ENCODE measurements at regions not wholly inside any gene's neighbourhood (a gene's known extent, or its start where the extent isn't known, plus 50 kb on each side); places are given as distances from the start of the nearest gene placed in this dataset.
"Not testable (repeated sequence)": the region's sequence is repeated elsewhere in the genome, so short reads cannot be mapped to it uniquely, and the experiment has no call there.

- Mint-ChIP-seq H3K27ac (no peak overlapping the region), H3K4me1 (peaks cover 0 to 2% of the 10 kb centered on the region in 2 donors), H3K27me3 (ENCODE audit: low read depth in 3 of 3) (peaks cover 2 to 6% (median 3%) of the 10 kb centered on the region in 3 donors), H3K9me3 (no peaks in the 10 kb centered on the region), H3K4me3 (no peak overlapping the region), H3K36me3 (no peaks in the 10 kb centered on the region)
- no peak for DNase-seq
These were observed 456.6 kb downstream of the PREX1 start for GRCh38 chr20:48371211-48371610.

DNA sequence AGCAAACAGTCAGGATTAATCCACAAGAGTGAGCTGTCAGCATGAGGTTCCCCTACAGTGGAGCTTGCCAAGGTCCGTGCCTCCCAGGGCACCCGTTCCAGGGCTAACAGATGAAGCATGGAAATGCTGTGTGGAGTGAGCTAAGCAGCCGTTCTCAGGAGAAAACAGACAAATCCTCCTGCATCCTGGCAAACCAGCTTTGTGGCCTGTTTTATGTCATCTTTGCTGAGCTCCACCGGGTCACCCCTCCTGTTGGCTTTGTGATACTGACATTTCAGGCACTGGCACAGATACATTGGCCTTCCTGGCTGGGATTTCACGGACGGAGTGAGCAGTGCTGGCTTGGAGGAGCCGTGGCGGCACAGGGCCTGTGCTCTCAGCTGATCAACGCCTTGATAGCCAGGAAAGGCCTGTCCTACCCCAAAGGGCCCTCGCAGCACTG is 459.2 kb downstream of the PREX1 start:
- H3K27ac Mint-ChIP-seq; DNase-seq; H3K36me3 Mint-ChIP-seq; H3K4me1 Mint-ChIP-seq; H3K4me3 Mint-ChIP-seq; H3K9me3 Mint-ChIP-seq; H3K27me3 Mint-ChIP-seq (ENCODE audit: low read depth in 3 of 3): not testable (repeated sequence)

DNA sequence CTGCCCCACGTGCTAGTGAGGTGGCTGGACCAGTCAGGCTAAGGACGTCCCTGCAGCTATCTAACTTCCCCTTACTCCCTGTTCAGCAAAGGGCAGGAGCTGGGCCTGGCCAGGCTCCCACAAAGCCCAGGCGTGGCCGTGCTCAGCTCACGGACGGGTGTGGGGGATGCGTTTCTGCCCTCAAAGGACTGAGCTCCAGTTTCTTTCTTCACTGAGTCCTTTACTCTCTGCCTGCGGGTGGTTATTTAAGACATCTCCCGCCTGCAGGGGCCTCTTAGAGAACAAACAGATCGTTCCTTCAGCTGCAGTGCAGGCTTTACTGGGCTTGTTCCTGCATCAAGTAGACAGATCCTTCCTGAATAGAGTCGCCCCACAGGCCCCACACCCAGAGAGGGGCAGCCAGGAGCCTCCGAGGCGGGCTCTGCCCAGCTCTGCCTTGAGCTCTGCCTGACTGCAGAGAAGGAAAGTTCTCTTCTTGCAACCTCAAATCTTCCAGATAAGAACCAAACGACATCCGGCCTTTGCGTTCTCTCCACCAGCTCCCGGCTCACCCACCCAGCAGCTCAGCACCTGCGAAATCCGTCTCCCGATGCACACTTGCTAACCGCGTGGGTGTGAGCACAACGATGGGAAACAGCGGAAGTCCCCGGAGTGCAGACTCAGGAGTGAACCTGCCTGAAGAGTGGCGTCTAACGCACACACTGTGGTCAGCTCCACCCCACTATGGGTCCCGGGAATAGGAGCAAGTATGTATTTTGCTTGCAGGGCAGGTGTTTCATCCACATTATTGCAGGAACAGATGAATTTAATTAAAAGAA is 460.0 kb downstream of the PREX1 start:
- DNase-seq; H3K4me1 Mint-ChIP-seq; H3K27ac Mint-ChIP-seq; H3K4me3 Mint-ChIP-seq; H3K36me3 Mint-ChIP-seq; H3K9me3 Mint-ChIP-seq; H3K27me3 Mint-ChIP-seq (ENCODE audit: low read depth in 3 of 3): not testable (repeated sequence)

DNA sequence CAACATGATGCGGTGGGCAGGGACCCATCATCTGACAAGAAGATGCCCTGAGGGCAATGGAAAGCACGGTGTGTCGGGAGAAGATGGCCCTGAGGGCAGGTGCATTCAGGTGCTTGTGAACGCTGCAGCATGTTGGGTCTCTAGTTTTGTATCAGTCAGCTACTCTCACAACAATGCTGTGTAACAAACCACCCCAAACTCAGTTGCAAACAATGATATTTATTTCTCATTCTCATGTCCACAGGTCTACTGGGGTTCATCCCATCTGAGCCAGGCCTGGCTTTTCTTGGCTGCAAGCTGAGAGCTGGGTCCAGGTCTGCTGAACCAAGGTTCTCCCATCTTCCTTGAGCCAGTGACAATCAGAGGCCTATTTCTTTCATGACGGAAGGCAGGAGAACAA is 461.6 kb downstream of the PREX1 start:
- Mint-ChIP-seq H3K9me3 (no peaks in the 10 kb centered on the region), H3K27ac (no peak overlapping the region), H3K36me3 (no peaks in the 10 kb centered on the region), H3K27me3 (ENCODE audit: low read depth in 3 of 3) (peaks cover 1 to 10% (median 9%) of the 10 kb centered on the region in 3 donors), H3K4me1 (peaks cover 0 to 2% of the 10 kb centered on the region in 2 donors), H3K4me3 (no peak overlapping the region)
- DNase-seq, result no peak

DNA sequence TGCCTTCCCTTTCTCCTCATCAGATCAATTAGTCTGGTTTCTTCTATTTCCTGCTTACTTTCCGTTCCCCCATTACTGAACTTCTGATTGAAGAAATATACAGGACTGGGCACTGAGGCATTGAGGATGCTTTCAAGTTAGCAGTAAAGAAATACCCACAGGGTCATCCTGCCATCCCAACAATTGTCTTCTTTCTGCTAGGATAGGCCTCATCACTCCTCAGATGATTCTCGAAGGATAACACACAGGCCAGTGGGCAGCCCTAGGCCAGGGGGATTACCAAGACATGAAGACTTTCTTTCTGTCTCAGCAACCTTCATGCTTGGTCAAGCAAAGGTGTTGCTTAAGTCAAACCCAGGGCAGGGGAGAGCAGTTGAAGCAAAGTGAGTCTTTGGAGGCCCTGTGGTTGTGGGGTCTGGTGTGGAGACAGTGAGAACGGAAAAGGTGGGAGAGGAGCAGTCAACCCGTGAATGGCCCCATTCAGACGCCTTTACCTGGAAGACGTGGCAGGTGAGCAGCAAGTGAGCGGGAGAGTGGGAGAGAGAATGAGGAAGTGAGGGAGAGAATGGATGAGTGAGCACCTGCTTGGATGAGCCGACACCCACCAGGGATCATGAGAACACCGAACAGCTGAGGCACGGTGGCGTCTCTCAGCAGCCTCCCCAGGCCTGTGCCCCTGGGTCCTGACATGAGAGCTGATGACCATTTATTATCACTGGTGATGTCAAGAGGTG is 462.9 kb downstream of the PREX1 start:
- H3K27ac Mint-ChIP-seq, result no peak overlapping the region
- H3K4me1 Mint-ChIP-seq, result peaks cover 0 to 2% of the 10 kb centered on the region in 2 donors
- no peak overlapping the region for H3K4me3 Mint-ChIP-seq

DNA sequence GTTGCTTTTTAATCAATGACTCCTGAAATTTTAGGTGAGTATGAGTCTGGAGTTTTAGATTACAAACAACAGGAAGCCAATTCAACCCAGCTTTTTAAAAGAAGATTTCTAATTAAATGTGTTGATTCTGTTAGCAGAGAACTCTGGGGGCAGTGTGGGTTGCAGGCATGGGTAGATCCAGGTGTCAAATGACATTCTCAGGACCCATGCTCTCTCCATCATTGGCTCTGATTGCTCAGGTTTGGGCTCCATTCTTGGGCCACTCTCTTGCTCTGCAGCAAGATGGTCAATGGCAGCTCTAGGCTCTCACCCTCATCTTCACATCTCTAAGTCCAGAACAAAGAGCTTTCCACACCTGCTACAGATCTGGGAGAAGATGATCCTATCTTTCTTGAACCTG is 463.7 kb downstream of the PREX1 start:
- H3K27me3 Mint-ChIP-seq (ENCODE audit: low read depth in 3 of 3), result peaks cover 1 to 9% (median 9%) of the 10 kb centered on the region in 3 donors
- H3K36me3 Mint-ChIP-seq, result no peaks in the 10 kb centered on the region
- no peaks in the 10 kb centered on the region for H3K9me3 Mint-ChIP-seq
- H3K4me3 Mint-ChIP-seq, result no peak overlapping the region
- no peak for DNase-seq
- H3K27ac Mint-ChIP-seq, result no peak overlapping the region
- H3K4me1 Mint-ChIP-seq, result peaks cover 0 to 2% of the 10 kb centered on the region in 2 donors

More for the DNA sequence above, 462.9 kb downstream of the PREX1 start:
- DNase-seq, result no peak
- H3K27me3 Mint-ChIP-seq (ENCODE audit: low read depth in 3 of 3), result peaks cover 1 to 11% (median 9%) of the 10 kb centered on the region in 3 donors
- H3K36me3 Mint-ChIP-seq, result no peaks in the 10 kb centered on the region
- H3K9me3 Mint-ChIP-seq, result no peaks in the 10 kb centered on the region

DNA sequence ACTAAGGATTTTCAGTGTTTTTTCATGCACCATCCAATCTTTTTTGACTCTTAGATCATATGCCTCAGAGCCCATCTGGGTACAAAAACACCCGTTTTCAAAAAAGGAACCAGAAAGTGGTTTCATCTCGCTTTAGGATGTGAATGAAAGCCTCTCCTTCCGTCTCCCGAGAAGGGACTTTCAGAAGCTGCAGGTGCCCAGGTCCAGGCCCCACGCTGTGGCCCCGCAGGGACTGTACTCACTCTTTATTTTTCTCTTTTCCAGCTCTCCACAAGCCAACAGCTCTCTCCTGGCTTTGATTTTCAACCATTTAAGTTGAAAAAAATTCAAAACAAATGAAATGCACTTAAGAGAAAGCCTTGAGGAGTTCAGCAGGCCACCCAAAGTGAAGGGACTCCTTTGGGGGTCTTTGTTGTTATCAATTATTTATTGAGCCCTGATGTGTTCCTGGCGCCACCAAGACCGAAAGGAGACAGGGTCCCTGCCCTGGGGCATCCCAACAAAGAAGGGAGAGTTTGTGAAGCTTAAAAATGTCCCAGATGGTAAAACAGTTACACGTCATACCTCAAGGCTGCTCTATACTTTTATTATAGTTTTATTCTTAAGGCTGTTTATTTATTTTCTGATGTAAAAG is 467.3 kb downstream of the PREX1 start:
- no peaks in the 10 kb centered on the region for H3K9me3 Mint-ChIP-seq
- H3K4me1 Mint-ChIP-seq, result no peaks in the 10 kb centered on the region
- no peak overlapping the region for H3K4me3 Mint-ChIP-seq
- H3K27me3 Mint-ChIP-seq (ENCODE audit: low read depth in 3 of 3), result peaks cover 1 to 8% (median 6%) of the 10 kb centered on the region in 3 donors
- no peak overlapping the region for H3K27ac Mint-ChIP-seq
- no peak for DNase-seq
- no peaks in the 10 kb centered on the region for H3K36me3 Mint-ChIP-seq

DNA sequence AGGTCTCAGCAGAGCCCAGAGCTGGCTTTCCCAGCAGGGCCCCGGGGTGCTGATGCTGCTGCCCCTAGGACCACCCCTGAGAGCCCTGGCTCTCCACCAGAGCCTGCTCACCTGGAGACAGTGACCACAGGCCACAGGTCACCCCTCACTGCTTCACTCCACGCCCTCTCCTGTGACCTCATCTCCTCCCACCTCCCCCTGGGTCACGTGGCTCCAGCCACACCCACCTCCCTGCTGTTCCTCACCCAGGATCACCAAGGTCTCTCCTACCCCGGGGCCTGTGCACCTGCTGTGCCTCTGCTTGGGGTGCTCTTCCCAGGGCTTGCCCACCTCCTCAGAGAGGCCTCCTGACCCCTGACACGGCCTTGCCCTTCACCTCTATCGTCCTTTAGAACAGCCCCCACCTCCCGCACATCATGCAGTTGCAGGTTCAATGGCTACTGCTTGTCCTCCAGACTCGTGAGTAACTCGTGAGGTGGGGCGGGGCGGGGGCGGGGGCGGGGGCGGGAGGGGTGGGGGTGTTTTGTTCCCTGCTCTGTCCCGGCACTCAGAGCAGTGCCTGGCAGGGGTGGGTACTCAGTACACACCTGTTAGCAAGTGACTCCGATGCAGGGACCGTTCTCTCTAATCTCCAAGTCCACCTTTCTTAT is 468.0 kb downstream of the PREX1 start:
- Mint-ChIP-seq H3K27ac (no peak overlapping the region), H3K36me3 (no peaks in the 10 kb centered on the region), H3K4me3 (no peak overlapping the region), H3K4me1 (no peaks in the 10 kb centered on the region), H3K27me3 (ENCODE audit: low read depth in 3 of 3) (peaks cover 1 to 7% (median 4%) of the 10 kb centered on the region in 3 donors), H3K9me3 (no peaks in the 10 kb centered on the region)
- DNase-seq, result no peak

- H3K27ac Mint-ChIP-seq; H3K4me1 Mint-ChIP-seq; H3K27me3 Mint-ChIP-seq (ENCODE audit: low read depth in 3 of 3); H3K9me3 Mint-ChIP-seq; H3K4me3 Mint-ChIP-seq; DNase-seq; H3K36me3 Mint-ChIP-seq: not testable (repeated sequence)
These were observed 468.8 kb downstream of the PREX1 start for GRCh38 chr20:48359055-48359390.

DNA sequence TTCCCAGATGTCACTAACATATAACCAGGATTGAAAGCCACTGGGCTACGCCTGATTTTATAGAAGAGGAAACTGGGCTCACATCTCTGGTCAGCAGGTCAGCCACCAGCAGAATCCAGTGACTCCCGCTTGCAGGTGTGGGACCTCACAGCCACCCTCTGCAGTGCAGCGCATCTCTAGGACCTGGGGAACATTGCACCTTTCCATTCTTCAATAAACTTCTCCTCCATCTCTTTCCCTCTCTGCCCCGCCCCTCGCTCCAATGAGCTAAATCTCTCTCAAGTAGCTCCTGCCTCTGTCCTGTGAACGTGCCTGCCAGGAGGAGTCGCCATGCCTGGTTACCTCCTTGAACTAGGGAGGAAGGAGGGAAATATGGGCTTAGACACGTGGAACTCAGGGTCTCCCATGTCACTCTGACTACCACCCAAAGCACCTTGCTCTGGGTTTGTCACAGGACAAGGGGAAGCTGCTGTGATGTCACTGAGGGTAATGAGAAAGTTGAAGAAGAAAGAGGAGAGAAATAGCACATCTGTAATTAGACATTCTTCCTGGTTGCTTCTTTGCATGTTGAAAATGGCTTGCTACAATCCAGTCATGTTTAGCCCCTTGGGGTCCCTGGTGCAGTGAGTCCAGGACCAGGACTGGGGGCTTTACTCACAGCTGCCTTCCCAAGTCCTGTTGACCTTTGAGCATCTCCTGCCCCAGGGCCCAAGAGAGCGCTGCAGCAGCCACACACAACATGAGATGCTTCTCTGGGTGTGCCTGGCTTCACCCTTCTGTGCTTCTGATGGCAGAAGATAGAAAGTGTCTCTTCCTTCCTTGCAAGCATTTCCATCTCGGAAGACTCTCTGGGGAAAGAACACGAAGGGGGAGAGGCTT is 469.4 kb downstream of the PREX1 start:
- Mint-ChIP-seq H3K4me1 (no peaks in the 10 kb centered on the region), H3K27ac (no peak overlapping the region), H3K36me3 (no peaks in the 10 kb centered on the region), H3K9me3 (peaks cover 0 to 2% (median 0%) of the 10 kb centered on the region in 6 donors), H3K4me3 (no peak overlapping the region), H3K27me3 (ENCODE audit: low read depth in 3 of 3) (peaks cover 1 to 10% (median 2%) of the 10 kb centered on the region in 3 donors)
- DNase-seq, result no peak

- Mint-ChIP-seq H3K27me3 (ENCODE audit: low read depth in 3 of 3) (peaks cover 1 to 10% (median 2%) of the 10 kb centered on the region in 3 donors), H3K4me3 (no peak overlapping the region), H3K4me1 (no peaks in the 10 kb centered on the region), H3K9me3 (peaks cover 0 to 2% (median 0%) of the 10 kb centered on the region in 6 donors), H3K27ac (no peak overlapping the region), H3K36me3 (no peaks in the 10 kb centered on the region)
- no peak for DNase-seq
These were observed 470.1 kb downstream of the PREX1 start for GRCh38 chr20:48357714-48358113.

- Mint-ChIP-seq H3K27me3 (ENCODE audit: low read depth in 3 of 3) (peaks cover 1 to 9% (median 5%) of the 10 kb centered on the region in 3 donors), H3K4me1 (no peaks in the 10 kb centered on the region), H3K27ac (no peak overlapping the region), H3K4me3 (no peak overlapping the region), H3K36me3 (no peaks in the 10 kb centered on the region), H3K9me3 (peaks cover 0 to 2% (median 0%) of the 10 kb centered on the region in 6 donors)
- no peak for DNase-seq
These were observed 472.9 kb downstream of the PREX1 start for GRCh38 chr20:48354903-48355302.

GRCh38 chr20:48354320-48354876 is 473.4 kb downstream of the PREX1 start:
- no peak for DNase-seq
- Mint-ChIP-seq H3K27ac (no peak overlapping the region), H3K36me3 (no peaks in the 10 kb centered on the region), H3K4me1 (no peaks in the 10 kb centered on the region), H3K9me3 (peaks cover 0 to 2% (median 0%) of the 10 kb centered on the region in 6 donors), H3K27me3 (ENCODE audit: low read depth in 3 of 3) (peaks cover 1 to 9% (median 5%) of the 10 kb centered on the region in 3 donors), H3K4me3 (no peak overlapping the region)

All from immature natural killer cell (primary cell).